ENCODE measurements at regions not wholly inside any gene's neighbourhood (a gene's known extent, or its start where the extent isn't known, plus 50 kb on each side); places are given as distances from the start of the nearest gene placed in this dataset.

DNA sequence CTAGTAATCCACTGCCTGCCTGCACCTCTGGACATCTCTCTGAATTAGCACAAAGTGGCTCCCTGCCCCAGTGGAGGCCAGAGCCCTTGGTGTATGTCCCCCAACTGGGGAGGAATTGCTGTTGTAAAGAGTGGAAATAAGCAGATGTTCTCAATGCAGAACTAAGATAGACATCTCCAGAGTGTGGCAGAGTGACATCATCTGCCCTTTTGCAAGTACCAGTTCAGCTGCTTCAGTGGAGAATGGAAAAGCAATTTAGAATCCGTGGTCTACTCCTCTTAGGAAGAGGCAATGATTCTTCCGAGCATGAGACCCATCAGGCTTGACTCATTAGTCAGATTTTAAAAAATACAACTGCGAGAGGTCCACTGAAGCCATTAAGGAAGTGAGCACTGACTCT is 1512.0 kb upstream of the GOT2 start:
- ChIA-PET POLR2A (no interaction called here), CTCF (no interaction called here)
- Histone ChIP-seq H3K4me1 (ENCODE audit: control insufficient read depth, insufficient read depth, low read length) (no peaks in the 10 kb centered on the region), H3K9me3 (ENCODE audit: control insufficient read depth, insufficient read depth, low read depth, low read length) (no peaks in the 10 kb centered on the region), H3K27me3 (ENCODE audit: control insufficient read depth, insufficient read depth, low read length) (no peaks in the 10 kb centered on the region), H3K36me3 (ENCODE audit: control insufficient read depth, insufficient read depth, low read length) (no peaks in the 10 kb centered on the region), H3K4me3 (ENCODE audit: low read depth in 2 of 2, low read length in 2 of 2) (no peak overlapping the region), H3K27ac (ENCODE audit: low read length) (no peak overlapping the region)
- TF ChIP-seq CTCF (IDR thresholded peaks at IDR 0.05): no peak
- TF ChIP-seq, protein P1, sequence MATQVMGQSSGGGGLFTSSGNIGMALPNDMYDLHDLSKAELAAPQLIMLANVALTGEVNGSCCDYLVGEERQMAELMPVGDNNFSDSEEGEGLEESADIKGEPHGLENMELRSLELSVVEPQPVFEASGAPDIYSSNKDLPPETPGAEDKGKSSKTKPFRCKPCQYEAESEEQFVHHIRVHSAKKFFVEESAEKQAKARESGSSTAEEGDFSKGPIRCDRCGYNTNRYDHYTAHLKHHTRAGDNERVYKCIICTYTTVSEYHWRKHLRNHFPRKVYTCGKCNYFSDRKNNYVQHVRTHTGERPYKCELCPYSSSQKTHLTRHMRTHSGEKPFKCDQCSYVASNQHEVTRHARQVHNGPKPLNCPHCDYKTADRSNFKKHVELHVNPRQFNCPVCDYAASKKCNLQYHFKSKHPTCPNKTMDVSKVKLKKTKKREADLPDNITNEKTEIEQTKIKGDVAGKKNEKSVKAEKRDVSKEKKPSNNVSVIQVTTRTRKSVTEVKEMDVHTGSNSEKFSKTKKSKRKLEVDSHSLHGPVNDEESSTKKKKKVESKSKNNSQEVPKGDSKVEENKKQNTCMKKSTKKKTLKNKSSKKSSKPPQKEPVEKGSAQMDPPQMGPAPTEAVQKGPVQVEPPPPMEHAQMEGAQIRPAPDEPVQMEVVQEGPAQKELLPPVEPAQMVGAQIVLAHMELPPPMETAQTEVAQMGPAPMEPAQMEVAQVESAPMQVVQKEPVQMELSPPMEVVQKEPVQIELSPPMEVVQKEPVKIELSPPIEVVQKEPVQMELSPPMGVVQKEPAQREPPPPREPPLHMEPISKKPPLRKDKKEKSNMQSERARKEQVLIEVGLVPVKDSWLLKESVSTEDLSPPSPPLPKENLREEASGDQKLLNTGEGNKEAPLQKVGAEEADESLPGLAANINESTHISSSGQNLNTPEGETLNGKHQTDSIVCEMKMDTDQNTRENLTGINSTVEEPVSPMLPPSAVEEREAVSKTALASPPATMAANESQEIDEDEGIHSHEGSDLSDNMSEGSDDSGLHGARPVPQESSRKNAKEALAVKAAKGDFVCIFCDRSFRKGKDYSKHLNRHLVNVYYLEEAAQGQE (IDR thresholded peaks at IDR 0.05; ENCODE audit: insufficient read depth in 1 of 2, low read depth in 2 of 2, low read length in 1 of 2): no peak
- TF ChIP-seq TCF7L2 (IDR thresholded peaks at IDR 0.05; ENCODE audit: low read depth, low read length): no peak
- TF ChIP-seq SIN3A (IDR thresholded peaks at IDR 0.05; ENCODE audit: borderline replicate concordance, insufficient read depth, low read depth, low read length): no peak
- TF ChIP-seq POLR2AphosphoS5 (IDR thresholded peaks at IDR 0.05; ENCODE audit: low read depth, low read length): no peak
- DNase-seq (ENCODE audit: low read depth, low spot score): no peak
- in situ Hi-C loops (cut with HindIII; ENCODE audit: low pct_unique_long_range_greater_than_20kb, low sequenced_read_pairs) (no loop called here), intact Hi-C loops (cut with micrococcal nuclease; ENCODE audit: unreplicated experiment) (no loop called here)
- BruUV-seq (replicated peaks): no TSS peak
- ATAC-seq: no peak

GRCh38 chr16:60241671-60242070 is 1507.6 kb upstream of the GOT2 start:
- CTCF ChIA-PET: no interaction called here

More at GRCh38 chr16:60241671-60242070, 1507.6 kb upstream of the GOT2 start:
- BruUV-seq (replicated peaks): no TSS peak
- ATAC-seq (no peak), DNase-seq (ENCODE audit: low read depth, low spot score) (no peak)
- POLR2A ChIA-PET: no interaction called here
- Histone ChIP-seq H3K4me3 (ENCODE audit: low read depth in 2 of 2, low read length in 2 of 2) (no peak overlapping the region), H3K4me1 (ENCODE audit: control insufficient read depth, insufficient read depth, low read length) (no peaks in the 10 kb centered on the region), H3K27me3 (ENCODE audit: control insufficient read depth, insufficient read depth, low read length) (no peaks in the 10 kb centered on the region), H3K36me3 (ENCODE audit: control insufficient read depth, insufficient read depth, low read length) (no peaks in the 10 kb centered on the region), H3K9me3 (ENCODE audit: control insufficient read depth, insufficient read depth, low read depth, low read length) (no peaks in the 10 kb centered on the region), H3K27ac (ENCODE audit: low read length) (no peak overlapping the region)
- intact Hi-C loops (cut with micrococcal nuclease; ENCODE audit: unreplicated experiment) (no loop called here), in situ Hi-C loops (cut with HindIII; ENCODE audit: low pct_unique_long_range_greater_than_20kb, low sequenced_read_pairs) (no loop called here)
- TF ChIP-seq CTCF (IDR thresholded peaks at IDR 0.05) (no peak), TCF7L2 (IDR thresholded peaks at IDR 0.05; ENCODE audit: low read depth, low read length) (no peak), SIN3A (IDR thresholded peaks at IDR 0.05; ENCODE audit: borderline replicate concordance, insufficient read depth, low read depth, low read length) (no peak), POLR2AphosphoS5 (IDR thresholded peaks at IDR 0.05; ENCODE audit: low read depth, low read length) (no peak)
- TF ChIP-seq, protein P1 (IDR thresholded peaks at IDR 0.05; ENCODE audit: insufficient read depth in 1 of 2, low read depth in 2 of 2, low read length in 1 of 2): no peak

Data from Panc1 (cell line).